GM21717 (cell line): ENCODE measurements at regions not wholly inside any gene's neighbourhood (a gene's known extent, or its start where the extent isn't known, plus 50 kb on each side); places are given as distances from the start of the nearest gene placed in this dataset.
"Not testable (repeated sequence)": the region's sequence is repeated elsewhere in the genome, so short reads cannot be mapped to it uniquely, and the experiment has no call there.

ENCODE experiments used
- ATAC-seq: cut with Tn5 transposase; IDR thresholded peaks from one replicate; pipeline ENCODE4 v1.9.1; 2021; ENCODE audit warnings: mild to moderate bottlenecking, moderate library complexity; ENCODE audit not compliant: unreplicated experiment

DNA sequence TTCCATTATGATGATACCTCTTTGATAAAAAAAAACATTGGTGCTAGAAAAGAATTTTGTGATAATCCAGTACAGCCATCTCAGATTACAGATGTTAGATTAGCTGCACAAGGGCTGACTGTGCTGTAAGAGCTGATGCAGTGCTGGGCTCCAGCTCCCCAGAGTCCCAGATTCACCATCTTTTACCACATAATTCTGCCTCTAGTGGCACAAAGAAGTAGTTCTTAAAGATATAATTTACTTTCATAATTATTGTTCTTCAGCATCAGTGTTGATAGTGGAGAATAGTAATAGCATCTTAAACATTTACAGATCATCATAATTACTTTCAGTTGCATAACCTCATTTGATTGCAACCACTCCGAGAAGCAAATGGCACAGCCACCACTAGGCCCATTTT is 262.1 kb downstream of the BRINP2 start:
- ATAC-seq: no peak

GRCh38 chr1:177431123-177431522 is 260.4 kb downstream of the BRINP2 start:
- ATAC-seq: no peak

- ATAC-seq: no peak
Measured at GRCh38 chr1:177429234-177429633, 258.5 kb downstream of the BRINP2 start.

GRCh38 chr1:177427811-177428210 is 257.1 kb downstream of the BRINP2 start:
- no peak for ATAC-seq

- ATAC-seq: no peak
Measured at GRCh38 chr1:177426497-177426896, 255.7 kb downstream of the BRINP2 start.

DNA sequence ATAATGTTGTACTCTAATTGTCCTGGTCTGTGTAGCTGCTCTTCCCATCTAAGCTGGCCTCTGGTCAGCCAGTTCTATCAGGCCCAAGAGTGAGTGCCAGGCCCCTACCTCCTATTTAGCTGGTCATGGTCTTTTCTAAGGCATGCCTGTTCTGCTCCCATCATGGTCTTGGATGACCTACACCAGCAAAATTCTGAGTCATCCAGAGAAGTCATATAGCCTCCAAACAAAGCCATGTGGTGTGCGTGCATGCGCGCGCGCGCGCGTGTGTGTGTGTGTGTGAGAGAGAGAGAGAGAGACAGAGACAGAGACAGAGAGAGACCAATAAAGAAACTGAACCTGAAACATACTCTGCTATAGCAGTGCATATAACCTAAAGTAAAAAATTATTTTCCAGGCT is 254.4 kb downstream of the BRINP2 start:
- ATAC-seq: no peak

DNA sequence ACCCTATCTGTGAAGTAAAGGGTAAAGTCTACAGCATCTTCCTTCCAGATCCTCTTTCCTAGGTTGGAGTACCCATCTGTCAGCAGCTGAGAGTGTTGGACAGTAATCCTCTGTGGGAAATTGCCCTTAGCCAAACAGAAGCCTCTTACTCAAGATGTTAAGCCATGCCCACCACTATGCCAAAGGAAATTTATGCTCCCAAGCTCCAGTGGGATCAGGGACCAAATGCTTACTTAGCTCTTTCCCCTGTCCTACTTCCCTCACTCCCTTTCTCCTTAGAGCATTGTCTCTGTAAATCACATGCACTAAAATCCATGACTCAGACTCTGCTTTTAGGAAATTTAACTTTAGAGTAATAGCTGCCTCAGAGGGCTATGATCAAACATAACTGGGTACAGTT is 254.0 kb downstream of the BRINP2 start:
- ATAC-seq: no peak

DNA sequence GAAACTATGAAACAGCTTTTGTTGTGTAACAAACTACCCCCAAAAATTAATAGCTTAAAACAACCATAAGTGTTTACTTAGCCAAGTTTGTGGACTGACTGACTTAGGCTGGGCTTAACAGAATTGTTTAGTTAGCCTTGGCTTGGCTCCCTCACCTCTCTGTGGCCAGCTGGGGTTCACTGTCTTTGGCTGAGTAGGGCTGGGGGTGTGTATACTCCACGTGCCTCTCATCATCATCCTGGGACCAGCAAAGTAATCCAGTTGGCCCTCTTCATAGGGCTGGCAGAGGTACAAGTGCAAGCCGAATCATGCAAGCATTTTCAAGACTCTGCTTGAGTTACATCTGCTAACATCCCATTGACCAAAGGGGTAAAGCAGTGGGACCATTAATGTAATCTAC is 252.3 kb downstream of the BRINP2 start:
- ATAC-seq: no peak

- no peak for ATAC-seq
Measured at GRCh38 chr1:177413982-177414596, 243.3 kb downstream of the BRINP2 start.

DNA sequence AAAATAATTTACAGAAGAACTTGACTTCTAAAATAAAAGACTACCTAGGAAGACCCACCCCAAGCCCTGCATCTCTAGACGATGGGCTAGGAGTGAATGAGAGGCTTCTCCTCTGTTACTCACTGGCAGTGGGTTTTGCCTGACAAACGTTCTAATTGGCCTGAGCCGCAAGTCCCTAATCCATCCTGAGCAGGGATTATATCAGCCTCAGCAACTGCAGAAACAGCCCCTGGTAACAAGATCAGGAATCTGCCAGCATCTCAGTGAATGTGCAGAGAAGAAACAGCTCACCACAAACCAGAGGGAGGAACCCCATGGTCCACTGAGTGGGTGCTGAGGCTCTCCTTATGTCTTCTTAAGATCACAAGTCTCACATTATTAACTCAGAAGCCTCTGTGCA is 240.6 kb downstream of the BRINP2 start:
- ATAC-seq: no peak

DNA sequence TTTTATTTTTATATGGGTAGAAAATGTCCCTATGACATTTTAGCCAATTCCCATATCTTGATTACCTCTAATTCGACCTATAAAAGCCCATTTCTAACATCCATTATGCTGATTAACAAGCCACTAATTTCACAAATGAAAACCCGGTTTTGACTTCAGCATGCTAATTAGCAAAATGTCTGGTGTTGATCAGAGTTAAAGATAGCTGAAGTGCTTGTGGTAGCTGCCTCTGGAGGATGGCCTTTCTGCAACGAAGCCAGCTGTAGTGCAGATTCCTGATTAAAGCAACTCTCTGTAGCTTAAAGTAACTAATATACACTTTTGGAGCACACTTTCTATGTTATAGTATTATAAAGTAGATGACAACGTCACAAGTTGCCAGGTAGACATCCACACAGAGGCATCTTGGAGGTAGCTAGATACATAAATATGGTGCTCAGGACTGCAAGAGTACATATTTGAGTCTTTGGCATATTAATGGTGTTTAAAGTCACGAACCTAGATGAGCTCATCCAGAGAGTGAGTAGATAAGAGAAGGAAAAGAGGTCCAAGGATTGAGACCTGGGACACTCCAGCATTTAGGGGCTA is 239.5 kb downstream of the BRINP2 start:
- ATAC-seq: no peak

DNA sequence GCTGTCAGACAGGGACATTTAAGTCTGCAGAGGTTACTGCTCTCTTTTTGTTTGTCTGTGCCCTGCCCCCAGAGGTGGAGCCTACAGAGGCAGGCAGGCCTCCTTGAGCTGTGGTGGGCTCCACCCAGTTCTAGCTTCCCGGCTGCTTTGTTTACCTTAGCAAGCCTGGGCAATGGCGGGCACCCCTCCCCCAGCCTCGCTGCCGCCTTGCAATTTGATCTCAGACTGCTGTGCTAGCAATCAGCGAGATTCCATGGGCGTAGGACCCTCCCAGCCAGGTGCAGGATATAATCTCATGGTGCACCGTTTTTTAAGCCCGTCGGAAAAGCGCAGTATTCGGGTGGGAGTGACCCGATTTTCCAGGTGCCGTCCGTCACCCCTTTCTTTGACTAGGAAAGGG is 235.6 kb downstream of the BRINP2 start:
- not testable (repeated sequence) for ATAC-seq

DNA sequence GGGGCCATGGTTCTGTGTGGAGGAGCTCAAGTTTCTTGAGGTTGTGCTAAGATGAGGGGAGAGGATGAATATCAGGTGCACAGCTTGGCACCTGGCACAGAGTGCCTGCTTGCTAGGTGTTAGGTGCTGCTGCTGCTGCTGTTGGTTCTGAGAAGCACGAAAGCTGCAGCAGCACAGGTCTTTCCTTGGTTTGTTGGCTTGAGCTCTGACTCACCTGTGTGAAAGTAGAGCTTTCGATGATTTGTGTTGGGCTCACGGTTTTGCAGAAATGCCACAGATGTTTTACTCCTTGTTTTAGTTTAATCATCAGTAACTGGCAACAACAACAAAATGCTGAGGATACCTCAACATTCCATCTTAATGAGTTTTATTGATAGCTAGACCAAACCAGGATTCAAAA is 221.6 kb downstream of the BRINP2 start:
- ATAC-seq: no peak

DNA sequence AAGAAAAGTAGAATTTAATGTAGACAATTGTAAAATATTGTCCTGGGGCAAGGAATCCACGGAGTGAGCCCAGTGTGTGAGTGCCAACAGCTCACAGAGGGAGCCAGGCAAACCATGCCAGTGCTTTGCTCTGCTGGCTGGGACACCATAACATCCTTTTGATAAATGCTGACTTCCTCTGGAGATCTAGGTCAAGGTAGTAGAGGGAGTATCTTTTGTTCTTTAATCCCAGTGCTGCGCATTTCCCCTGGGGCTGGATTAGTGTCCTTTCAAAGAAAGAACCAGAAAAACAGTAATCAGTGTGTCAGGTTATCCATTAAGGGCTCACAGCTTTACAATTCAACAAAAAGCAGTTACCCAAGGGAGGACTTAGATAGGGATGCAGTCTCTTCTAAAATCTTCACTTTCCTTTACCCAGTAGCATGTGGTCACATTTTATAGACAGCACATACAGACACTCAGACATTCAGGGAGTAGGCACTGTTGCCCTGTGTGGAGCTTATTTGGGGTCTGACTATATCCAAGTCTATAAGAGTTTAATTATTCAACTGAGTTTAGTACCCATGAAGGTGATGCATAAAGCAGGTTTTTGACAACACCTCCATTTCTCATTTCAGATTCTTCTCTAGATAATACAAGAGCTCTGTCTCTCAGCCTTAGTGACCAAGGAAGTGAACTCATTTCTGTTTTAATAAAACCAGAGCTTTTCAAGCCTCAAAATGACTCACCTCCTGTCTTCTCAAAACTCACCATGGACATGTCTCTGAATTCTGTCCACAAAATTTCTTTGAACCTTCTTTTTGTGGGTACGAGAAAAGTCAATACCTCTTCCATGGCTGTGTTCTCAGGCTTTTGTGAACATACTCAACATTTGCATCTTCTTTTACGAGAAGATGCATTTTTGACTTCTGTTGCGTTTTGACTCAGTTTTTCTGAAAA is 215.3 kb downstream of the BRINP2 start:
- ATAC-seq: peak; percentile 53

DNA sequence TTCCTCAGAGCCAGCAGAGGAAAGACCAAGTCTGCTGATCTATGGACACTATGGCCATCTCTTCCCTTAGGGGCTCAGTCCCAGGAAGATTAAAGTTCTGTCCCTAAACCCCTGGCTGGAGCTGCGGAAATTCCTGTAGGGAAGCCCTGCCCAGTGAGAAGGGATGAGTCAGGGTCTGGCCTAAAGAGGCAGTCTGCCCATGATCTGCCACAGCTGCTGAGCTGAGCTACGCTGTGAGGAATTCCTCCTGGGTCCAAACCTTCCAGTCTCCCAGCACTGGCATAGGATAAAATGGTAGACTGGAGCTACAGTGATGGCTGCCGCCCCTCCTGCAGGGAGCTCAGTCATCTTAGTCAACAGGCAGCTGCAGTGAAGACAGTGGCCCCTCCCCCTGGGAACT is 213.7 kb downstream of the BRINP2 start:
- ATAC-seq: no peak

DNA sequence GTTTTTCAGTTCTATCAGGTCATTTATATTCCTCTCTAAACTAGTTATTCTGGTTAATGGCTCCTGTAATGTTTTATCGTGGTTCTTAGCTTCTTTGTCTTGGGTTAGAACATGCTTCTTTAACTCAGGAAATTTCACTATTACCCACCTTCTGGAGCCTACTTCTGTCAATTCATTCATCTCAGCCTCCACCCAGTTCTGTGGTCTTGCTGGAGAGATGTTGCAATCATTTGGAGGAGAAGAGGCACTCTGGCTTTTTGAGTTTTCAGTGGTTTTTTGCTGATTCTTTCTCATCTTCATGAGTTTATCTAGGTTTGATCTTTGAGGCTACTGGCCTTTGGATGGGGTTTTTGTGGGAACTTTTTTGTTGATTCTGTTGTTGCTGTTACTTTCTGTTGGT is 213.0 kb downstream of the BRINP2 start:
- ATAC-seq: no peak

DNA sequence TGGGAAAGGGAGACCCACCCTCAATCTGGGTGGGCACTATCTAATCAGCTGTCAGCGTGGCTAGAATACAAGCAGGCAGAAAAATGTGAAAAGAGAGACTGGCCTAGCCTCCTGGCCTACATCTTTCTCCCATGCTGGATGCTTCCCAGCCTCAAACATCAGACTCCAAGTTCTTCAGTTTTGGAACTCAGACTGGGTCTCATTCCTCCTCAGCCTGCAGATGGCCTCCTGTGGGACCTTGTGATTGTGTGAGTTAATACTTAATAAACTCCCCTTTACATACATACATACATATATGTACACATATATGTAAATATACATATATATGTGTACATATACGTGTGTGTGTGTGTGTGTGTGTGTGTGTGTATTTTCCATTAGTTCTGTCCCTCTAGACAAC is 207.1 kb downstream of the BRINP2 start:
- ATAC-seq: no peak

GRCh38 chr1:177368255-177368654 is 197.5 kb downstream of the BRINP2 start:
- ATAC-seq: no peak

- ATAC-seq: no peak
Measured at GRCh38 chr1:177366091-177366490, 195.3 kb downstream of the BRINP2 start.

DNA sequence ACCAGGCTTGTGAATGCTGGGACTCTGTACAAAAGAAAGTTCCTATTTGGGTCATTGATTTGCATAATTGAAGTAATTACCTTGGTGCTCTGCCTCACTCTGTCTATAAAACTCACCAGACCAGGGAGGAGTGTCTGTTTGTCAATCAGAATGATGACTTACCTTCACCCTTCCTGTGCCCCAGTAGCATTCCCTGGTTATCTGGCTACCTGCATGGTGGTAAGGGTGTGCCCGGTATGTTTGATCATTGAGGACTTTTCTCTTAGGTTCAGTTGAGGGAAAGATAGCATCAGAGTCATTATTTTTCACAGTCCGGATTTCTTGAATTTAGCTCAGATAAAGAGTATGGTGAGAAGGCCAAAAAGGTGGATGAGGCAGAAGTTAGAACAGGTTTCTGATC is 190.0 kb downstream of the BRINP2 start:
- no peak for ATAC-seq

DNA sequence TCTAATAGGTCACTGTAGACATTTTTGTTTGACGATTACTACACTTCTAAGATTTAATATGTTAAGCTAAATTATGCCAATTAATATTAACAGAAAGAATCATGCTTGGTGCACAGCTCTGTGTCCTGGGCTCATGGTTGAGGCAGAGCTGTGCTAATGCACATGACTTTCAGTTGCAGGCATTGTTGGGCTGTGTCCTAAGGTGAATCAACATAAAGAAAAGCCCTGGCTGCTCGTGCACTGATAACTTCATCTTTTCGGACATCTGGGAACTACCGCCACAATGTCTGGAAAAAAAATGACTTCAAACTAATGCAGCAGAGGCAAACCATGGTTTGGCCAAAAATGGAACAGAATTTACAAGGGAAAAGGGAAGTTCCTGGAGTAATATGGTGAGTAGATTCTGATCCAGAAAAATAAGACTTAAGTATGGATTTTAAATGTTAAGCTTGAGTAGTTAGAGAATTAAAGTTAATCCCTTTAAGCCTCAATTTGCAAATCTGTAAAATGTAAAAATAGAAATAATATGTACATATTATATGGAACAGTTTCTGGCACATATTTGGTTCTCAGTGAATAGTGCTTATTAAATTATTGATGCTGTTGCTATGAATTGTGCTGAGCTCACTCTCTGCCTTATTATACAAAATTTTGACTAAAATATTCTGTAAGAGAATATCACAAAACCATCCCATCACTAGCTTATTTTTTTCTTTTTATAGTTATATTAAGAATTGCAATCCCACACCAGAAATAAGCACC is 186.1 kb downstream of the BRINP2 start:
- no peak for ATAC-seq
